ENCODE measurements at regions not wholly inside any gene's neighbourhood (a gene's known extent, or its start where the extent isn't known, plus 50 kb on each side); places are given as distances from the start of the nearest gene placed in this dataset.

DNA sequence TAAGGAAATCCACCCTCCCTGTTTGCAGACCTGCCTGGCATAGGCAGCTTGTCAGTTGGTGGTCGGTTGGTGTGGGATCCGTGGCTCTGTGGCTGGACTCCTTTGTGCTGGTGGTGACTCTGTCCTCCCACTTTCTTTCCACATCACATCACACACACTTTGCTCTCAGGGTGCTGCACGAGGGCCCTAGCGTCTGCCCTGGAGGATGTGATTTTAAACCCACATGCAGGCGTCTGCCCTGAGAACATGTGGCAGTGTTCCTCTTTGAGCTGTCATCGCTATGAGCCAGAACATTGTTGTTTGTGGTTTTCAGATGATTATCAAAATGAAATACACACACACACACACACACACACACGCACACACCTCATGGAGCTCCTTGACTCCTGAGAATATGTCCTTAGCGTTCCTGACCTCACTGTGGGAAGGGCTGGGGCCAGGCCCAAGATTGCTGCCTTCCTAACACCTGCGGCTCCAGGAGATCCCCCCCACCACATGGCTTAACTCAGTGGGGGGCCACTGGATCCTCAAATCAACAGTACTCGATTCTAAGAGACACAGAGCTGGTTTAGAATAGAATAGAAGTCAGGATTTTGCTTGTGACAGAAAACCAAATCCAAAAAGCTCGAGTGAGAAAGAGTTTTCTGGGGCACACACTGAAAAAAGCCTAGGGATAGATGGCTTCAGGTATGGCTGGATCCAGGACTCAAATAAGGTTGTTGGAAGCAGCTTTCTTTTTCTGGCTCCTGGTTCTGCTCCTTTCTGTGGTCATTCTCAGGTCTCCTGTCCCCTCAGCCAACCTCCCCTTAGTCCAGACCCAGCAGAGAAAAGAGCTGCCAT, 54.8 kb downstream of the RTP5 start:
- Histone ChIP-seq H3K4me1 (ENCODE audit: control insufficient read depth in 1 of 2, insufficient read depth in 2 of 2, low read length in 2 of 2) (no peaks in the 10 kb centered on the region), H3K36me3 (ENCODE audit: control insufficient read depth in 1 of 2, insufficient read depth in 2 of 2, low read length in 2 of 2) (no peaks in the 10 kb centered on the region), H4K20me1 (ENCODE audit: insufficient read depth) (no peaks in the 10 kb centered on the region), H3K4me2 (ENCODE audit: low read length) (no peak overlapping the region), H2AFZ (ENCODE audit: low read depth, low read length, poor library complexity, severe bottlenecking) (no peak overlapping the region), H3K27me3 (ENCODE audit: insufficient read depth, low read length) (no peaks in the 10 kb centered on the region), H3K27ac (ENCODE audit: low read depth, low read length) (no peak overlapping the region), H3K79me2 (ENCODE audit: insufficient read depth, low read length) (no peaks in the 10 kb centered on the region), H3K4me3 (replicated peaks in 1 of 2; ENCODE audit: low read depth in 1 of 2, low read length in 2 of 2) (no peak overlapping the region), H3K9me2 (ENCODE audit: insufficient read depth) (no peaks in the 10 kb centered on the region), H3K9me3 (ENCODE audit: control insufficient read depth in 1 of 2, insufficient read depth in 1 of 2, low read depth in 1 of 2, low read length in 2 of 2) (no peaks in the 10 kb centered on the region), H3K9ac (ENCODE audit: low read length) (no peak overlapping the region)
- TF ChIP-seq YY1 (IDR thresholded peaks at IDR 0.05; ENCODE audit: extremely low read depth, insufficient replicate concordance, low read depth, low read length) (no peak), POLR2A (IDR thresholded peaks at IDR 0.05; ENCODE audit: borderline replicate concordance, extremely low read depth, insufficient read depth, insufficient read length) (no peak)
- POLR2A ChIA-PET: no interaction called here
- CTCF ChIA-PET: interaction anchor here (1.0 kb wide), 1 partner anchor 26 kb away, joined by 4 read pairs; no protein-coding TSS in a partner anchor
- intact Hi-C loops (cut with micrococcal nuclease): no loop called here
- no peak for ATAC-seq
- RAD21 ChIA-PET (ENCODE audit: low non-redundant PET in 1 of 2, low total read pairs in 2 of 2, uncharacterized antibody in 2 of 2, unreplicated experiment in 2 of 2): no interaction called here
- no TSS peak for BruUV-seq (replicated peaks)
- no peak for DNase-seq (ENCODE audit: low read depth, low spot score)

DNA sequence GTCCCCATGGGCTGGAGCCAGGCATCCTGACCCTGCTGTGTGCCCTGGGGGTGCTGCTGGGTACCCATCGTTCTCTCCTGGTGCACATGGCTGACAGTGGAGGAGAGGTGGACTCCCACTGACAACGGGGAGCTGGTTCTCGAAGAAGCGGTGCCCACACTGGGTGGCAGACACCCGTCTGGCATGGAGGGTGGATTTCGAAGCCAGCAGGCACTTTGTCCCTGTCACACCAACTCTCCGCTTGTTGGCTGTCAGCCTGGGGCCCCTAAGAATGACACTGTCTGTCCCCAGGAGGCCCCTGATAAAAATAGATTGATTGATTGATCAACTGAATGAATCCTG, 55.4 kb downstream of the RTP5 start:
- ATAC-seq (no peak), DNase-seq (ENCODE audit: low read depth, low spot score) (no peak)
- Histone ChIP-seq H3K27me3 (ENCODE audit: insufficient read depth, low read length) (no peaks in the 10 kb centered on the region), H2AFZ (ENCODE audit: low read depth, low read length, poor library complexity, severe bottlenecking) (no peak overlapping the region), H3K36me3 (ENCODE audit: control insufficient read depth in 1 of 2, insufficient read depth in 2 of 2, low read length in 2 of 2) (no peaks in the 10 kb centered on the region), H3K4me1 (ENCODE audit: control insufficient read depth in 1 of 2, insufficient read depth in 2 of 2, low read length in 2 of 2) (no peaks in the 10 kb centered on the region), H3K4me3 (replicated peaks in 1 of 2; ENCODE audit: low read depth in 1 of 2, low read length in 2 of 2) (no peak overlapping the region), H3K9me3 (ENCODE audit: control insufficient read depth in 1 of 2, insufficient read depth in 1 of 2, low read depth in 1 of 2, low read length in 2 of 2) (no peaks in the 10 kb centered on the region), H3K27ac (ENCODE audit: low read depth, low read length) (no peak overlapping the region), H4K20me1 (ENCODE audit: insufficient read depth) (no peaks in the 10 kb centered on the region), H3K9ac (ENCODE audit: low read length) (no peak overlapping the region), H3K79me2 (ENCODE audit: insufficient read depth, low read length) (no peaks in the 10 kb centered on the region), H3K9me2 (ENCODE audit: insufficient read depth) (no peaks in the 10 kb centered on the region), H3K4me2 (ENCODE audit: low read length) (no peak overlapping the region)
- ChIA-PET RAD21 (ENCODE audit: low non-redundant PET in 1 of 2, low total read pairs in 2 of 2, uncharacterized antibody in 2 of 2, unreplicated experiment in 2 of 2) (no interaction called here), CTCF (interaction anchor here (1.0 kb wide), 1 partner anchor 26 kb away, joined by 4 read pairs; no protein-coding TSS in a partner anchor), POLR2A (no interaction called here)
- intact Hi-C loops (cut with micrococcal nuclease): no loop called here
- no TSS peak for BruUV-seq (replicated peaks)
- TF ChIP-seq EGR1 (IDR thresholded peaks at IDR 0.05; ENCODE audit: low read depth) (no peak), SRF (IDR thresholded peaks at IDR 0.05; ENCODE audit: low read depth) (no peak), POLR2A (IDR thresholded peaks at IDR 0.05; ENCODE audit: borderline replicate concordance, extremely low read depth, insufficient read depth, insufficient read length) (no peak), REST (IDR thresholded peaks at IDR 0.05; ENCODE audit: low read depth) (no peak), EZH2 (IDR thresholded peaks at IDR 0.05) (no peak), POLR2AphosphoS5 (IDR thresholded peaks at IDR 0.05; ENCODE audit: low read depth, low read length) (no peak), YY1 (IDR thresholded peaks at IDR 0.05; ENCODE audit: extremely low read depth, insufficient replicate concordance, low read depth, low read length) (no peak), ZBTB33 (IDR thresholded peaks at IDR 0.05; ENCODE audit: extremely low read depth, insufficient replicate concordance, low read length) (no peak), CBX3 (IDR thresholded peaks at IDR 0.05; ENCODE audit: low read depth) (no peak)
- TF ChIP-seq, protein P1, sequence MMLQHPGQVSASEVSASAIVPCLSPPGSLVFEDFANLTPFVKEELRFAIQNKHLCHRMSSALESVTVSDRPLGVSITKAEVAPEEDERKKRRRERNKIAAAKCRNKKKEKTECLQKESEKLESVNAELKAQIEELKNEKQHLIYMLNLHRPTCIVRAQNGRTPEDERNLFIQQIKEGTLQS (IDR thresholded peaks at IDR 0.05): no peak
